Uterus (tissue), 2 donors: ENCODE measurements at regions not wholly inside any gene's neighbourhood (a gene's known extent, or its start where the extent isn't known, plus 50 kb on each side); places are given as distances from the start of the nearest gene placed in this dataset.

Source experiments
- CTCF ChIP-seq, 4 experiments: fragments of 200-600 bp in 2 of 4; fragments of 450-650 bp in 2 of 4; sonication (generic) in 2 of 4; IDR thresholded peaks; one replicate each; pipeline ENCODE4 v1.5.1; 2016 to 2019; ENCODE audit warnings: antibody characterized with exemption in 4 of 4, mild to moderate bottlenecking in 2 of 4, moderate library complexity in 1 of 4
- POLR2A ChIP-seq, 2 donors: fragments of 450-650 bp; IDR thresholded peaks; one replicate each; pipeline ENCODE4 v1.6.1; 2016; ENCODE audit warnings: antibody characterized with exemption in 2 of 2, mild to moderate bottlenecking in 1 of 2, moderate library complexity in 1 of 2

DNA sequence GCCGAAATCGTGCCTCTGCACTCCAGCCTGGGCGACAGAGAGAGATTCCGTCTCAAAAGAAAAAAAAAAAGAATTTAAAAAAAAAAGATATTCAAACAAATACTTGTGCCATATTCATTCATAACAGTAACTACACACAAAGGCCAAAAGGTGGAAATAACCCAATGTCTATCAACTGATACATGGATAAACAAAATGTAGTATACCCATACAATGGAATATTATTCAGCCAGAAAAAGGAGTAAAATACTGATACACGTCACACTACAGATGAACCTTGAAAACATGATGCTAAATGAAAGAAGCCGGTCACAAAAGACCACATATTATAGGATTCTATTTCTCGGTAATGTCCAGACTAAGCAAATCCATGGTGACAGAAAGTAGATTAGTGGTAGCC lies 109.4 kb upstream of the SOD1 start:
- TF ChIP-seq POLR2A (IDR thresholded peaks at IDR 0.05) (no peak), CTCF (IDR thresholded peaks at IDR 0.05) (no peak)
